ENCODE measurements at regions not wholly inside any gene's neighbourhood (a gene's known extent, or its start where the extent isn't known, plus 50 kb on each side); places are given as distances from the start of the nearest gene placed in this dataset.

GRCh38 chr18:10085416-10085815 lies 171.6 kb downstream of the VAPA start:
- ATAC-seq (ENCODE audit: low read depth), result peak; percentile 37
- no peak overlapping the region for H3K4me3 ChIP-seq (ENCODE audit: insufficient read depth, low read depth, low read length)
- H2AK5ac ChIP-seq (ENCODE audit: low read depth, low read length), result no peak overlapping the region; the same call in 1 of the 2 replicates
- H3K36me3 ChIP-seq (ENCODE audit: control insufficient read depth, insufficient read depth, low read length), result no peaks in the 10 kb centered on the region
- no peak overlapping the region for H3K4me2 ChIP-seq (ENCODE audit: low read depth, low read length)
- H3K9me3 ChIP-seq (ENCODE audit: control insufficient read depth, insufficient read depth, low read length), result peaks cover 14% of the 10 kb centered on the region
- H3K4me1 ChIP-seq (ENCODE audit: control insufficient read depth, insufficient read depth, low read length), result peaks cover 4% of the 10 kb centered on the region; the same call in 1 of the 2 replicates
- peak overlapping the region; percentile 6; the same call in 1 of the 2 replicates for H2BK20ac ChIP-seq (ENCODE audit: low read depth, low read length)
- H4K91ac ChIP-seq (ENCODE audit: insufficient read depth, low read depth, low read length), result no peak overlapping the region
- H3K14ac ChIP-seq (replicated peaks; ENCODE audit: low read depth, low read length), result peak overlapping the region; percentile 83; the same call in 1 of the 2 replicates
- no peak overlapping the region for H2BK15ac ChIP-seq (ENCODE audit: low read depth, low read length)
- ChIA-PET CTCF (no interaction called here), POLR2A (ENCODE audit: unreplicated experiment) (no interaction called here)
- peaks cover 8% of the 10 kb centered on the region for H3K27me3 ChIP-seq (ENCODE audit: control insufficient read depth, insufficient read depth, low read length)
- H3K23ac ChIP-seq (ENCODE audit: low read depth, low read length), result no peak overlapping the region
- intact Hi-C loops (cut with micrococcal nuclease) (no loop called here), dilution Hi-C loops (cut with HindIII; ENCODE audit: low sequenced_read_pairs, unreplicated experiment) (no loop called here), in situ Hi-C loops (cut with MboI; ENCODE audit: low sequenced_read_pairs) (no loop called here)
- H4K8ac ChIP-seq (ENCODE audit: low read depth in 2 of 2, low read length in 2 of 2), result no peak overlapping the region
- no peak overlapping the region for H3K9ac ChIP-seq (ENCODE audit: low read depth, low read length)
- no peaks in the 10 kb centered on the region for H3K79me1 ChIP-seq (ENCODE audit: low read depth in 1 of 2, low read length in 2 of 2)
- no peak overlapping the region for H2BK5ac ChIP-seq (ENCODE audit: low read depth, low read length, poor library complexity, severe bottlenecking)
- peak; percentile 38 for DNase-seq
- no peak overlapping the region for H3K4ac ChIP-seq (ENCODE audit: low read depth, low read length)
- no peak overlapping the region for H4K5ac ChIP-seq (ENCODE audit: low read depth, low read length)
- no CpG with 5 or more reads among the region's 4 CpGs for WGBS, 2 experiments (ENCODE audit: extremely low coverage in 2 of 2, insufficient read length in 1 of 2)
- no peaks in the 10 kb centered on the region for H4K20me1 ChIP-seq (ENCODE audit: insufficient read depth, low read length)
- H3K27ac ChIP-seq (ENCODE audit: insufficient read depth, low read length), result no peak overlapping the region
- no peaks in the 10 kb centered on the region; the same call in 1 of the 2 replicates for H3K9me1 ChIP-seq (ENCODE audit: insufficient read depth, low read length)
- no peak overlapping the region for H3K56ac ChIP-seq (ENCODE audit: extremely low read depth, insufficient read depth, low read length)
- no TSS peak for BruUV-seq (replicated peaks)
- H2AK9ac ChIP-seq (replicated peaks; ENCODE audit: low read depth, low read length, poor library complexity), result no peak overlapping the region
- no peak overlapping the region for H3K18ac ChIP-seq (ENCODE audit: low read depth, low read length)
- no peak overlapping the region for H2BK120ac ChIP-seq (ENCODE audit: low read depth, low read length)
- no peak overlapping the region for H2AFZ ChIP-seq (replicated peaks; ENCODE audit: low read length, poor library complexity)
- TF ChIP-seq CTCF (conservative IDR thresholded peaks at IDR 0.05; ENCODE audit: low read depth, low read length), result no peak
- TF ChIP-seq NFE2L2 (IDR thresholded peaks at IDR 0.05; ENCODE audit: low read depth, low read length), result peak; percentile 80
- TF ChIP-seq ELK1 (IDR thresholded peaks at IDR 0.05; ENCODE audit: borderline replicate concordance, low read depth, low read length), result no peak
- TF ChIP-seq MAFK (IDR thresholded peaks at IDR 0.05; ENCODE audit: low read depth, low read length), result peak; percentile 88

Data from IMR-90 (cell line).